ENCODE measurements at regions not wholly inside any gene's neighbourhood (a gene's known extent, or its start where the extent isn't known, plus 50 kb on each side); places are given as distances from the start of the nearest gene placed in this dataset.
"Not testable (repeated sequence)": the region's sequence is repeated elsewhere in the genome, so short reads cannot be mapped to it uniquely, and the experiment has no call there.

DNA sequence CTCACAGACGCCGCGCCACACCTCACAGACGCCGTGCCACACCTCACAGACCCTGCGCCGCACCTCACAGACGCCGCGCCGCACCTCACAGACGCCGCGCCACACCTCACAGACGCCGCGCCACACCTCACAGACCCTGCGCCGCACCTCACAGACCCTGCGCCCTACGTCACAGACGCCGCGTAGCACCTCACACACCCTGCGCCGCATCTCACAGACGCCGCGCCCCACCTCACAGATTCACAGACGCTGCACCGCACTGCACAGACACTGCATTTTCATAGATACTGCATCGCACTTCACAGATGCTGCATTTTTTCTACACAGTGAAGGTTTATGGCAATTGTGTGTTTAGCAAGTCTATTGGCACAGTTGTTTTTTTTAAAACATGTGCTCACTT lies 657.8 kb downstream of the TRIML1 start:
- TF ChIP-seq, protein P1, sequence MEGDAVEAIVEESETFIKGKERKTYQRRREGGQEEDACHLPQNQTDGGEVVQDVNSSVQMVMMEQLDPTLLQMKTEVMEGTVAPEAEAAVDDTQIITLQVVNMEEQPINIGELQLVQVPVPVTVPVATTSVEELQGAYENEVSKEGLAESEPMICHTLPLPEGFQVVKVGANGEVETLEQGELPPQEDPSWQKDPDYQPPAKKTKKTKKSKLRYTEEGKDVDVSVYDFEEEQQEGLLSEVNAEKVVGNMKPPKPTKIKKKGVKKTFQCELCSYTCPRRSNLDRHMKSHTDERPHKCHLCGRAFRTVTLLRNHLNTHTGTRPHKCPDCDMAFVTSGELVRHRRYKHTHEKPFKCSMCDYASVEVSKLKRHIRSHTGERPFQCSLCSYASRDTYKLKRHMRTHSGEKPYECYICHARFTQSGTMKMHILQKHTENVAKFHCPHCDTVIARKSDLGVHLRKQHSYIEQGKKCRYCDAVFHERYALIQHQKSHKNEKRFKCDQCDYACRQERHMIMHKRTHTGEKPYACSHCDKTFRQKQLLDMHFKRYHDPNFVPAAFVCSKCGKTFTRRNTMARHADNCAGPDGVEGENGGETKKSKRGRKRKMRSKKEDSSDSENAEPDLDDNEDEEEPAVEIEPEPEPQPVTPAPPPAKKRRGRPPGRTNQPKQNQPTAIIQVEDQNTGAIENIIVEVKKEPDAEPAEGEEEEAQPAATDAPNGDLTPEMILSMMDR (IDR thresholded peaks at IDR 0.05): not testable (repeated sequence)
- TF ChIP-seq POLR2A, EP300 (IDR thresholded peaks at IDR 0.05): not testable (repeated sequence)
